DOHH2 (cell line): ENCODE measurements at regions not wholly inside any gene's neighbourhood (a gene's known extent, or its start where the extent isn't known, plus 50 kb on each side); places are given as distances from the start of the nearest gene placed in this dataset.

Experiments
- CTCF ChIP-seq: fragments of 200-600 bp; sonication (generic); IDR thresholded peaks from one replicate; pipeline ENCODE4 v1.5.1; 2014; ENCODE audit warnings: antibody characterized with exemption, mild to moderate bottlenecking, low read depth, low read length; ENCODE audit not compliant: poor library complexity, severe bottlenecking
- EZH2phosphoT487 ChIP-seq: fragments of 200-600 bp; sonication (generic); IDR thresholded peaks from 2 replicates; pipeline ENCODE4 v1.6.1; 2017; ENCODE audit warnings: borderline replicate concordance, mild to moderate bottlenecking, antibody characterized with exemption, low read length, moderate library complexity, mixed read lengths

GRCh38 chr12:30462249-30462648, 233.4 kb downstream of the IPO8 start:
- TF ChIP-seq CTCF = no peak
- no peak for TF ChIP-seq EZH2phosphoT487
